Activated naive CD4-positive, alpha-beta T cell treated with anti-CD3 and anti-CD28 coated beads for 36 hours (primary cell): ENCODE measurements at regions not wholly inside any gene's neighbourhood (a gene's known extent, or its start where the extent isn't known, plus 50 kb on each side); places are given as distances from the start of the nearest gene placed in this dataset.
"Not testable (repeated sequence)": the region's sequence is repeated elsewhere in the genome, so short reads cannot be mapped to it uniquely, and the experiment has no call there.

Experiments used
- CTCF ChIA-PET: fragments of 350-600 bp; sonication (Branson Sonifier 250); formaldehyde crosslinking; loops from one replicate; lab custom pipeline; 2021; ENCODE audit warnings: antibody characterized with exemption; lab: Charles Lee
- DNase-seq: peaks from one replicate; pipeline ENCODE4 v3.0.0-alpha.2; 2020
- H3K27ac Mint-ChIP-seq: one replicate; pipeline ENCODE4 v1.8.0; 2021; ENCODE audit warnings: mild to moderate bottlenecking, mixed read lengths
- H3K27me3 Mint-ChIP-seq: one replicate; pipeline ENCODE4 v1.8.0; 2021; ENCODE audit warnings: low read depth, mixed read lengths
- H3K36me3 Mint-ChIP-seq: one replicate; pipeline ENCODE4 v1.8.0; 2021; ENCODE audit warnings: low read depth, mixed read lengths
- H3K4me1 Mint-ChIP-seq: one replicate; pipeline ENCODE4 v1.8.0; 2021; ENCODE audit warnings: low read depth, mixed read lengths
- H3K4me3 Mint-ChIP-seq: one replicate; pipeline ENCODE4 v1.8.0; 2021; ENCODE audit warnings: mild to moderate bottlenecking, moderate library complexity, mixed read lengths
- H3K9me3 Mint-ChIP-seq: one replicate; pipeline ENCODE4 v1.8.0; 2021; ENCODE audit warnings: mixed read lengths
- intact Hi-C: fragments of 100-400 bp; cut with micrococcal nuclease; formaldehyde crosslinking; loops from one replicate; pipeline ENCODE4 v1.15.1; 2023

DNA sequence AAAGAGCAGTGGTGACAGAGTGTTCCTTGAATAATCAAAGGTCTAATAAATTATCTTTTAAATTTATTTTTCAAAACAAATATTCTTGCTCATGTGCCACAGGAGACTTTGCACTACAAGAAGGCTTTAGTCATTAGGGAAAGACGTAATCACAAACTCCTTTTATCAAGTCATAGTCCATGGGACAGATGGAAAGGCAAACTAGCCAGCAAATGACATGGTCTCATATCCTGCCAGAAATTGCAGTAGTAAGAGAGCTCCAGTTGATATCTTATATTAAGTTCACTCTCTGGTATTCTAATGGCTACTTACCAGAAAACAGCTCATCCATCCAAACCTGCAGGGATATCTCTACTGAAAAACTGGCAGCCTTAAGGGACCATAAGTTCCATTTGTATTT is 225.0 kb upstream of the TP63 start:
- Mint-ChIP-seq H3K4me3 (no peak overlapping the region), H3K9me3 (no peaks in the 10 kb centered on the region)
- CTCF ChIA-PET = no interaction called here

DNA sequence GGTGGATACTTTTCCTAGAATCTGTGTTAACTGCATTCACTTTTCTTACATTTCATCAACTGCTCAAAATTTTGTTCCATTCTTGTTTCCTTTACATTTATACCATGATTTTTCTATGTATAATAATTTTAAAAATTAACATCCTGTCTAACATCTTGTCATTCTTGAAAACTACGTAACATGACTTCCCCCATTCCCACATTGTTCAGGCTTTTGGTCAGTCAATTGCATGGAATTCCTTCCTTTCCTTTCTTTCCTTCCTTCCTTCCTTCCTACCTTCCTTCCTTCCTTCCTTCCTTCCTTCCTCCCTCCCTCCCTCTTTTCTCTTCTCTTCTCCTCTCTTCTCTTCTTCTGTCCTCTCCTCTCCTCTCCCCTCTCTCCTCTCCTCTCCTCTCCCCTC is 220.7 kb upstream of the TP63 start:
- Mint-ChIP-seq H3K27me3 (no peaks in the 10 kb centered on the region), H3K27ac (no peak overlapping the region), H3K4me3 (no peak overlapping the region), H3K9me3 (no peaks in the 10 kb centered on the region), H3K4me1 (peaks cover under 1% of the 10 kb centered on the region), H3K36me3 (no peaks in the 10 kb centered on the region)
- CTCF ChIA-PET = no interaction called here
- DNase-seq = no peak
- intact Hi-C loops = no loop called here

More for the DNA sequence above, 225.0 kb upstream of the TP63 start:
- no peaks in the 10 kb centered on the region for H3K27me3 Mint-ChIP-seq
- peaks cover 8% of the 10 kb centered on the region for H3K4me1 Mint-ChIP-seq
- H3K27ac Mint-ChIP-seq = no peak overlapping the region
- intact Hi-C loops = no loop called here
- no peak for DNase-seq
- H3K36me3 Mint-ChIP-seq = no peaks in the 10 kb centered on the region

DNA sequence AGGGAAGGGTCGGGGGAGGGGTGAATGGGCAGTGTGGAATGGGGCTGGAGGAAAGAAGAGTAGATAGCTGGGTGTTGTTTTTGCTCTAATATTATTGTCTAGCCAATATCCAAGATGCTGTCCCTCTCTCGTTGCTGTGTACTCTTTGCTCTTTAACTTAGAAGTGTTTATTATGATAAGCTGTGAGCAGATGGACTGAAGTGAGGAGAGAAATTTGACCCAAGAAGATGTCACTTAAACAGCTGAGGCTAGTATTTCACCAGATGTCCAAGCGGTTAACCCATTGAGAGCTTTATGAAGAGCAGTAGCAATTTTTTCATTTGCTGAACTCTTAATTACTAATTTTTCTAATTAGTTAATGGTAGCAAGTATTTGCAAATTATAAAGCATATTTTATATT is 212.2 kb upstream of the TP63 start:
- CTCF ChIA-PET = interaction anchor here (0.6 kb wide), 1 partner anchor 571 kb away, joined by 4 read pairs; no protein-coding TSS in a partner anchor
- Mint-ChIP-seq H3K4me3 (no peak overlapping the region), H3K36me3 (no peaks in the 10 kb centered on the region), H3K9me3 (no peaks in the 10 kb centered on the region), H3K4me1 (no peaks in the 10 kb centered on the region), H3K27ac (no peak overlapping the region), H3K27me3 (no peaks in the 10 kb centered on the region)
- no peak for DNase-seq
- intact Hi-C loops = no loop called here

DNA sequence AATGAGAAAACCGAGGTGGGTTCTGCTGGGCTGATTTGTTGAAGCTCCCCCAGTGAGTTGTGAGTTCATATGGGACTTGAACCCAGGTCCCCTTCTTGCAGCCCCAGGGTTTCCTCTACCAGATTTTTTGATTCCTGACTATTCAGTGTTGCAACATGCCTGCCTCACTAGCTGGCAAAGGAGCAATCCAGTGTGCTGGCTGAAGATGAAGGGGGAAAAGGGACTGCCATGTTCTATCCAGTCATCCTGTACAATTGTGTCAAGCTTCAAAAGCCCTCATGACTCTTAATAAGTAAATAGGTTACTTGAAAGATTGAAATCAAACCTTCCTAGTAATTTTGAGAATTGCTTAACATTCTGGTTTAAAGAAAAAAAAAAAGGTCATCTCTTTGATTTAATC is 211.5 kb upstream of the TP63 start:
- H3K27me3 Mint-ChIP-seq = no peaks in the 10 kb centered on the region
- intact Hi-C loops = no loop called here

DNA sequence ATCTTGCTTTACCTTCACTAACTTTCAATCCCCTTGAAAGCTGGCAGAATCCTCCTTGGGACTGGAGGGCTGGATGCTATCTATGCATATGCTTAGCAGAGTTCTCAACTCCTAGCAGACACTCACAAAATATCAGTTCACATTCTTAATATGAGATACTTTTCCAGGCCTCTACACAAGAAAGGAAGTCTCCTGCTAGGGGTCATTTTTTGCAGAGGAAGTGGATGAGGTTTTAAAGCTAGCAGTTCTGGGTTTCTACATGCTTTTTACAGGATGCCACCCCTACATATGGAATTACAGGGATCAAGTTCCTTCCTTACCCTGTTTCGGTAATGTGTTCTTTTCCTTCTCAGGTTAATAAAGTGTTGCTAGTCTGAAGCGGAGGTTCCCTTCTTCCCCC is 206.3 kb upstream of the TP63 start:
- Mint-ChIP-seq H3K27me3 (no peaks in the 10 kb centered on the region), H3K36me3 (no peaks in the 10 kb centered on the region), H3K4me3 (no peak overlapping the region), H3K27ac (no peak overlapping the region), H3K9me3 (no peaks in the 10 kb centered on the region), H3K4me1 (no peaks in the 10 kb centered on the region)
- CTCF ChIA-PET = no interaction called here
- intact Hi-C loops = no loop called here
- no peak for DNase-seq

More for the DNA sequence above, 211.5 kb upstream of the TP63 start:
- CTCF ChIA-PET = interaction anchor here (0.7 to 1.1 kb wide), 3 partner anchors 9 to 541 kb away, joined by 3 to 5 read pairs (median 3); no protein-coding TSS in a partner anchor
- no peaks in the 10 kb centered on the region for H3K4me1 Mint-ChIP-seq
- no peaks in the 10 kb centered on the region for H3K9me3 Mint-ChIP-seq
- H3K27ac Mint-ChIP-seq = no peak overlapping the region
- no peak for DNase-seq
- no peaks in the 10 kb centered on the region for H3K36me3 Mint-ChIP-seq
- no peak overlapping the region for H3K4me3 Mint-ChIP-seq

DNA sequence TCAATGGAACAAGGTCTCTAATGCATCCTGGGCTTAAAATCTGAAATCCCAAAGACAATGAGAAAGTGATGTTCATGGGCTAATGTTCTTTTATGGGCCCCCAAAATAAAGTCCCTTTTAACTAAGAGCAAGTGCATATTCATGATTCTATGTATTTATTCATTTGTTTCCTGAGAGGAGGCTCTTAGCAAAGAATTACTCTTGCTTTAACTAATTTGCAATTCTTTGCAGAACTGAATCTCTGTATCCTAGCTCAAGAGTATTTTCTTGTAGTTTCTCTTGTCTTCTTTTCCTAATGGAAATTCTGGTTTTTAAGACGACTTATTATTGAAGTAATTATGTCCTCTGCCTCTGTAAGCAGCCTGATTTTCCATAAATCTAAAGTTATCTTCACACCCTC is 202.2 kb upstream of the TP63 start:
- CTCF ChIA-PET = no interaction called here
- no peaks in the 10 kb centered on the region for H3K27me3 Mint-ChIP-seq
- H3K9me3 Mint-ChIP-seq = peaks cover 6% of the 10 kb centered on the region
- no peaks in the 10 kb centered on the region for H3K4me1 Mint-ChIP-seq
- no peak overlapping the region for H3K27ac Mint-ChIP-seq
- H3K36me3 Mint-ChIP-seq = no peaks in the 10 kb centered on the region
- no peak for DNase-seq
- H3K4me3 Mint-ChIP-seq = no peak overlapping the region
- intact Hi-C loops = no loop called here

DNA sequence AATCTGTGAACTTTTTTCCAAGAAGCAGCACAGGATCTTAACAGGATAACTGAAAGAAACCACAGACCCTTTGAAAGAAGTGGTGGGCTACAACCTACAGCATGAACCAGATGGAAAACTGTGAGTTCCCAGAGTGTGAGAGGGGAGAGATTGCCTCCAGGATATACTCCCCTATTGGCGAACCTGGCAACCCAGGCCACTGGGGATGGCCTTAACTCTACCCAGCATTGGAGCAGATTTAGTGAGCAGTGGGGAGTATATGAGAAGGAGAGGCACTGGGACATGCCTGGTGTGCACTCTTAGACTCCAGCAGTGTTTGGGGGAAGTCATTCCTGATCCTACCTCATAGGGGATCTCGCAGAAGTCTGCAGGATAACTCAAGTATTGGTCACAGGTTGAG is 201.0 kb upstream of the TP63 start:
- no peaks in the 10 kb centered on the region for H3K27me3 Mint-ChIP-seq
- no peak overlapping the region for H3K27ac Mint-ChIP-seq
- H3K4me3 Mint-ChIP-seq = no peak overlapping the region
- no peaks in the 10 kb centered on the region for H3K36me3 Mint-ChIP-seq
- no peaks in the 10 kb centered on the region for H3K4me1 Mint-ChIP-seq
- intact Hi-C loops = no loop called here
- CTCF ChIA-PET = no interaction called here
- DNase-seq = no peak
- H3K9me3 Mint-ChIP-seq = peaks cover 6% of the 10 kb centered on the region

DNA sequence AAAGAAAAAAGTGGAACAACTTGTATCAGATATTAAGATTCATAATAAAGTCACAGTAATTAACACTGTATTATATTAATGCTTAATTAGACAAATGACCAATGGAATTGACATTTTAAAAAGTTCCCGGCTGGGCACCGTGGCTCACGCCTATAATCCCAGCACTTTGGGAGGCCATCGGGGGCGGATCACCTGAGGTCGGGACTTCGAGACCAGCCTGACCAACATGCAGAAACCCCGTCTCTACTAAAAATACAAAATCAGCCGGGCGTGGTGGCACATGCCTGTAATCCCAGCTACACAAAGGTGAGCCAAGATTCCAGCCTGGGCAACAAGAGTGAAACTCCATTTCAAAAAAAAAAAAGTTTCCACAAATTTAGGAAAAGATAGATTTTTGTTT is 188.9 kb upstream of the TP63 start:
- H3K27ac Mint-ChIP-seq, intact Hi-C loops, H3K4me3 Mint-ChIP-seq, H3K4me1 Mint-ChIP-seq, CTCF ChIA-PET, H3K27me3 Mint-ChIP-seq, DNase-seq, H3K36me3 Mint-ChIP-seq, H3K9me3 Mint-ChIP-seq: not testable (repeated sequence)

DNA sequence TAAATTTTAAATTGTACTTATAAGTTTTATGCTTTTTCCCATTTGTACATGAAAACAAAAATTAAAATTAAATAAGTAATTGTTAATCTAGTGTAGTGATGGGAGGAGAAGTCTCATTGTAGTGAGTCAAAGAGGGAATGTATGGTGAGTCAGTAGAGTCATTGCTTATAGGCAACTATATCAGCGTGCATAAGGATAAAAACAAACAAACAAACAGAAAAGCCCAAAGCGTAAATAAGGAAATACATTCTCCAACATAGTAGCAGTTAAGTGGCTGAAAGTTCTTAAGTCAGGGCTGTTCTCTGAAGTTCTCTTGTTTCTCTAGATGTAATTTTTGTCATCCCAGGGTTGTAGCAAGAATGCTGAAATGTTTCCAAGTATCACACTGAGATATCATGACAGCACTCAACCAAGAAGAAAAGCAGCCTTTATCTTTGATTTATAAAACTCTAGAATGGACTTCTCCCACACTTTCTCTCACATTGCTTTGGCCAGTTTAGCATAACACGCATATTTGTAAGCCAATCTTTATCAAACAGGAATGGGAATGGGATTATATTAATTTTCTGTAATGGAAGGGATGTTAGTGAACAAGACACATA is 184.1 kb upstream of the TP63 start:
- Mint-ChIP-seq H3K4me1 (no peaks in the 10 kb centered on the region), H3K4me3 (no peak overlapping the region), H3K27me3 (no peaks in the 10 kb centered on the region), H3K36me3 (no peaks in the 10 kb centered on the region), H3K27ac (no peak overlapping the region), H3K9me3 (peaks cover 2% of the 10 kb centered on the region)
- no peak for DNase-seq
- intact Hi-C loops = no loop called here
- CTCF ChIA-PET = no interaction called here

DNA sequence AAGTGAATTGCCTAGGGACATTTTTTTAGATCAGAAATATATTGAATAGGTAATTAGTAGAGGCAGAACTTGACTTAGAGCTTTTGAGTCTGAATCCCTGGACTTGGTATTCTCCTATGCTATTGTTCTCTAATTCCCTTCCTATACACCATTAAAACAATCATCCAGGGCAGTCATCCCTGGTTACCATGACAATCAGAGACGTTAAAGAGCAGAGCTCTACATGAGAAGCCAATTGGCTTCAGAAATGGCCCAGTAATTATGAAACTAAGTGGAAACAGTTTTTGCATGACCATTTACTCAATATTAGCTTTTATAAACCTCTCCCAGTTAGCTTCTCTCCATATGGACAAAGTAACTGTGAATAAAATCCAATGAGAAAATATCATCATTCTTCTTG is 182.1 kb upstream of the TP63 start:
- no peak overlapping the region for H3K4me3 Mint-ChIP-seq
- CTCF ChIA-PET = no interaction called here

DNA sequence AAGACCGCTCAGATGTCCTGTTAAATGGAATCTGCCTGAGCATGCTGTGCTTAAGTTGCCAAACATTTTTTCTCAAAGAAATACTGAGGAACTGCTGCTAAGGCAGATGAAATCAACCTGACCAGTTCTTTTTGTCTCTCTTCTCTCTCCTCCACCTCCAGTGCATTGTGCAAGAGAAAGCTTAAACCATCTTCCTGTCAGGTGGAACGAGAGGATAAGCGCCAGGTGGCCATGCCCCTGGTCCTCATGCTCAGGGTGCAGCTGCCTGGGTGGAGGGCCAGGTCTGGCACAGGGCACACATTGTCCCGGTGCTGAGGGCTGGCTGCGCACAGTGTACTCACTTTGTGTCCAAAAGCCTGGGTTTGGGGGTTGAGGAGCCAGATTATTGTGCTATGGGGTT is 176.2 kb upstream of the TP63 start:
- DNase-seq = no peak
- Mint-ChIP-seq H3K36me3 (no peaks in the 10 kb centered on the region), H3K9me3 (peaks cover 4% of the 10 kb centered on the region), H3K4me3 (no peak overlapping the region), H3K27ac (no peak overlapping the region), H3K4me1 (no peaks in the 10 kb centered on the region), H3K27me3 (no peaks in the 10 kb centered on the region)
- intact Hi-C loops = no loop called here
- CTCF ChIA-PET = no interaction called here

More for the DNA sequence above, 182.1 kb upstream of the TP63 start:
- DNase-seq = no peak
- intact Hi-C loops = no loop called here
- Mint-ChIP-seq H3K36me3 (no peaks in the 10 kb centered on the region), H3K9me3 (peaks cover 2% of the 10 kb centered on the region), H3K4me1 (no peaks in the 10 kb centered on the region), H3K27ac (no peak overlapping the region), H3K27me3 (no peaks in the 10 kb centered on the region)

DNA sequence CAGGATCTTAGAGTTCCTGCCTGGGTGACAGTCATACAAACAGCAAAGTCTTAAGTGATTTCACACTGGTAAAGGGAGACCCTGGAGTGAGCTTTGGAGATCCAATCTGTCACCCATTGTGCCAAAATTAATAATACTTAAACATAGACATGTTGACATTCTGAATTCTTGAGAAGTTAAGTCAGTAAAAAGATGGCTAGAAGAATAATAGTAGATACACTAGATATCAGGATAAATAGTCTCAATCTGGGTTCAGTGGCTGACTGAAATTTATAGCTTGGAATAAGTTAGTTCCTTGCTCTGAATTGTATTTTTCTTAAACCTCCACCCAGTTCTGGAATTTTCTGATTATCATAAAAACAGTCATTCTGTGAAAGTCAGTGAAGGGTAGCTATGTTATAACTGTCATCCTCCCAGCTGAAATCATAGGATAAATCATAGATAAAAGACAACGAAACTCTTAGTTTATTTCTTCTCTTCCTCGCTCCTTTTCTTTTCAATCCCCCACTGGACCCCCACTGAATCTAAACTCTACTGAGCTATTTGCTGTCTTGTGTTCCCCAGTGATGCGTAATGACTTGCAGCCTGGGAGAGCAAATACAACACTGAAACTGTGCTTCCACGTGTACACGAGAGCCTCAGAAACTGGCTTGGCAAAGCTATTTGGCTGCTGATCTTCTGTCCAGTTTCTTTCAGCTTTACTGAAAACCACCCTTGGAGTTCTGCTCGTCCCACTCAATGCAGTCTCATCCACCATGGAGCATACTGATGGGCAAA is 175.4 kb upstream of the TP63 start:
- Mint-ChIP-seq H3K9me3 (peaks cover 4% of the 10 kb centered on the region), H3K27ac (no peak overlapping the region)

DNA sequence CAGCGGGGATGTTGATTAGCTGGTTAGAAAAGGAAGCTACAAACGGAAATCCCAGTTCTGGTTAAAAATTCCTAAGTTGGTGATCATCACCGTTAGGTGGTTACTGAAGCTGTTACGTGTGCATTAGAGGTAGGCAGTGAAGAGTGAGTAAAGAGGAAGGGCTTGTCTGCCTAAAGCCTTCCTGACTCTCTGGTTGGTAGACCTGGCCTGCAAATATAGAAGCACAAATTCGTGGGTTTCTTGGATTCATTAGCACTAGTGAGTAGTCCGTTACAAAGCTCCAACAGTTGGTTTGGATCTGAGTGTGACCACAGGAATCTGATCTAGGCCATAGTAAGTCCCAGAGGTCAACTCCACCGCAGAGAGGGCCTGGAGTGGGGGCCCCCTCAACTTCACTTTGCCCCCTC is 174.0 kb upstream of the TP63 start:
- Mint-ChIP-seq H3K4me3 (no peak overlapping the region), H3K4me1 (no peaks in the 10 kb centered on the region), H3K9me3 (peaks cover 4% of the 10 kb centered on the region), H3K36me3 (no peaks in the 10 kb centered on the region), H3K27me3 (no peaks in the 10 kb centered on the region), H3K27ac (no peak overlapping the region)
- no peak for DNase-seq
- intact Hi-C loops = no loop called here
- CTCF ChIA-PET = no interaction called here

More for the DNA sequence above, 175.4 kb upstream of the TP63 start:
- DNase-seq = no peak
- no peaks in the 10 kb centered on the region for H3K36me3 Mint-ChIP-seq
- no peaks in the 10 kb centered on the region for H3K4me1 Mint-ChIP-seq
- CTCF ChIA-PET = no interaction called here
- intact Hi-C loops = no loop called here
- H3K27me3 Mint-ChIP-seq = no peaks in the 10 kb centered on the region
- H3K4me3 Mint-ChIP-seq = no peak overlapping the region
